Subcutaneous abdominal adipose tissue (tissue), 5 donors: ENCODE measurements at regions not wholly inside any gene's neighbourhood (a gene's known extent, or its start where the extent isn't known, plus 50 kb on each side); places are given as distances from the start of the nearest gene placed in this dataset.

ENCODE experiments used
- H3K27ac ChIP-seq: one replicate; pipeline ENCODE4 v1.7.0; 2013; ENCODE audit warnings: low read depth, mild to moderate bottlenecking, inconsistent platforms, low read length, moderate library complexity
- H3K27me3 ChIP-seq, 5 donors: one replicate each; pipeline ENCODE4 v1.7.0; 2013; ENCODE audit warnings: low read length in 5 of 5, inconsistent platforms in 1 of 5; ENCODE audit not compliant: control insufficient read depth in 5 of 5, insufficient read depth in 4 of 5
- H3K36me3 ChIP-seq, 5 donors: one replicate each; pipeline ENCODE4 v1.7.0; 2013; ENCODE audit warnings: low read length in 5 of 5; ENCODE audit not compliant: control insufficient read depth in 5 of 5, insufficient read depth in 5 of 5
- H3K4me1 ChIP-seq, 5 donors: one replicate each; pipeline ENCODE4 v1.7.0; 2013; ENCODE audit warnings: low read length in 5 of 5, mild to moderate bottlenecking in 3 of 5, moderate library complexity in 1 of 5; ENCODE audit not compliant: control insufficient read depth in 5 of 5, insufficient read depth in 5 of 5
- H3K4me3 ChIP-seq, 5 donors: one replicate each; pipeline ENCODE4 v1.7.0; 2013; ENCODE audit warnings: low read length in 5 of 5, low read depth in 1 of 5
- H3K9ac ChIP-seq, 5 donors: one replicate each; pipeline ENCODE4 v1.7.0; 2013; ENCODE audit warnings: low read length in 5 of 5, mild to moderate bottlenecking in 4 of 5, moderate library complexity in 3 of 5
- H3K9me3 ChIP-seq, 5 donors: one replicate each; pipeline ENCODE4 v1.7.0; 2013; ENCODE audit warnings: low read length in 5 of 5; ENCODE audit not compliant: control insufficient read depth in 5 of 5
- donor health status: healthy.
- donor health status: healthy.
- donor health status: healthy.
- donor health status: healthy.
- donor health status: healthy.

GRCh38 chrX:121227888-121228287 lies 180.5 kb downstream of the GLUD2 start:
- no peak overlapping the region for H3K4me3 ChIP-seq
- H3K9me3 ChIP-seq = peaks cover 0 to 9% (median 0%) of the 10 kb centered on the region in 5 donors
- no peak overlapping the region for H3K27ac ChIP-seq
- no peak overlapping the region for H3K9ac ChIP-seq
- H3K4me1 ChIP-seq = no peaks in the 10 kb centered on the region
- no peaks in the 10 kb centered on the region for H3K36me3 ChIP-seq
- H3K27me3 ChIP-seq = no peaks in the 10 kb centered on the region

GRCh38 chrX:121231566-121232358 lies 184.4 kb downstream of the GLUD2 start:
- Histone ChIP-seq H3K27ac (no peak overlapping the region), H3K36me3 (no peaks in the 10 kb centered on the region), H3K27me3 (no peaks in the 10 kb centered on the region), H3K9ac (no peak overlapping the region), H3K4me3 (no peak overlapping the region), H3K4me1 (no peaks in the 10 kb centered on the region), H3K9me3 (peaks cover 2 to 5% (median 4%) of the 10 kb centered on the region in 5 donors)

- Histone ChIP-seq H3K27ac (no peak overlapping the region), H3K9me3 (peaks cover 2 to 5% (median 4%) of the 10 kb centered on the region in 5 donors), H3K27me3 (no peaks in the 10 kb centered on the region), H3K4me1 (no peaks in the 10 kb centered on the region), H3K4me3 (no peak overlapping the region), H3K36me3 (no peaks in the 10 kb centered on the region), H3K9ac (no peak overlapping the region)
Observed at GRCh38 chrX:121236040-121236439, 188.6 kb downstream of the GLUD2 start.

- no peak overlapping the region for H3K9ac ChIP-seq
- no peak overlapping the region for H3K27ac ChIP-seq
- H3K9me3 ChIP-seq = peaks cover 2 to 5% (median 4%) of the 10 kb centered on the region in 5 donors
- H3K36me3 ChIP-seq = no peaks in the 10 kb centered on the region
- no peak overlapping the region for H3K4me3 ChIP-seq
- no peaks in the 10 kb centered on the region for H3K4me1 ChIP-seq
- H3K27me3 ChIP-seq = no peaks in the 10 kb centered on the region
Observed at GRCh38 chrX:121238093-121238492, 190.7 kb downstream of the GLUD2 start.

- no peaks in the 10 kb centered on the region for H3K36me3 ChIP-seq
- H3K27ac ChIP-seq = no peak overlapping the region
- no peak overlapping the region for H3K4me3 ChIP-seq
- H3K27me3 ChIP-seq = no peaks in the 10 kb centered on the region
- no peak overlapping the region for H3K9ac ChIP-seq
- no peaks in the 10 kb centered on the region for H3K9me3 ChIP-seq
- no peaks in the 10 kb centered on the region for H3K4me1 ChIP-seq
Observed at GRCh38 chrX:121244511-121244910, 197.1 kb downstream of the GLUD2 start.

- H3K4me1 ChIP-seq = no peaks in the 10 kb centered on the region
- no peaks in the 10 kb centered on the region for H3K27me3 ChIP-seq
- H3K4me3 ChIP-seq = no peak overlapping the region
- H3K9ac ChIP-seq = no peak overlapping the region
- no peaks in the 10 kb centered on the region for H3K36me3 ChIP-seq
- H3K27ac ChIP-seq = no peak overlapping the region
- H3K9me3 ChIP-seq = peaks cover 0 to under 1% (median 0%) of the 10 kb centered on the region in 5 donors
Observed at GRCh38 chrX:121245763-121246162, 198.4 kb downstream of the GLUD2 start.

GRCh38 chrX:121254336-121254735 lies 206.9 kb downstream of the GLUD2 start:
- Histone ChIP-seq H3K4me3 (no peak overlapping the region), H3K9me3 (peaks cover 0 to 7% (median 0%) of the 10 kb centered on the region in 5 donors), H3K27ac (no peak overlapping the region), H3K9ac (no peak overlapping the region), H3K27me3 (no peaks in the 10 kb centered on the region), H3K4me1 (no peaks in the 10 kb centered on the region), H3K36me3 (no peaks in the 10 kb centered on the region)

- Histone ChIP-seq H3K9me3 (peaks cover 0 to 3% (median 0%) of the 10 kb centered on the region in 5 donors), H3K9ac (no peak overlapping the region), H3K36me3 (no peaks in the 10 kb centered on the region), H3K27ac (no peak overlapping the region), H3K4me3 (no peak overlapping the region), H3K27me3 (no peaks in the 10 kb centered on the region), H3K4me1 (no peaks in the 10 kb centered on the region)
Observed at GRCh38 chrX:121256647-121257046, 209.2 kb downstream of the GLUD2 start.

GRCh38 chrX:121258545-121258944 lies 211.1 kb downstream of the GLUD2 start:
- H3K9ac ChIP-seq = no peak overlapping the region
- H3K9me3 ChIP-seq = no peaks in the 10 kb centered on the region
- H3K4me1 ChIP-seq = no peaks in the 10 kb centered on the region

GRCh38 chrX:121259170-121259569 lies 211.8 kb downstream of the GLUD2 start:
- Histone ChIP-seq H3K27ac (no peak overlapping the region), H3K4me3 (no peak overlapping the region), H3K4me1 (no peaks in the 10 kb centered on the region), H3K27me3 (no peaks in the 10 kb centered on the region), H3K36me3 (no peaks in the 10 kb centered on the region), H3K9me3 (no peaks in the 10 kb centered on the region), H3K9ac (no peak overlapping the region)

More at GRCh38 chrX:121258545-121258944, 211.1 kb downstream of the GLUD2 start:
- Histone ChIP-seq H3K27me3 (no peaks in the 10 kb centered on the region), H3K36me3 (no peaks in the 10 kb centered on the region), H3K27ac (no peak overlapping the region), H3K4me3 (no peak overlapping the region)
